PC-3 (cell line): ENCODE measurements at regions not wholly inside any gene's neighbourhood (a gene's known extent, or its start where the extent isn't known, plus 50 kb on each side); places are given as distances from the start of the nearest gene placed in this dataset.

Experiments
- ATAC-seq: fragments of 200-7000 bp; cut with Tn5 transposase; 2 replicates; pipeline ENCODE4 v1.9.1; 2020; ENCODE audit warnings: mild to moderate bottlenecking, moderate library complexity
- BruUV-seq: library from RNA; stranded (reverse); fragments of 400-500 nt; replicated peaks from 2 replicates; lab custom pipeline; 2021; lab: Mats Ljungman, UMichigan
- CTCF ChIA-PET: fragments of 300-600 bp; sonication (Branson Sonifier 250); formaldehyde crosslinking; loops from one replicate; lab custom pipeline; 2022; ENCODE audit warnings: antibody characterized with exemption; lab: Charles Lee
- POLR2A ChIA-PET: fragments of 300-600 bp; sonication (Branson Sonifier 250); formaldehyde crosslinking; loops from one replicate; lab custom pipeline; 2022; ENCODE audit warnings: antibody characterized with exemption; ENCODE audit not compliant: unreplicated experiment; lab: Charles Lee
- DNase-seq: peaks from one replicate; pipeline ENCODE4 v3.0.0-alpha.2; 2015
- H2AFZ ChIP-seq: fragments of 300-600 bp; sonication (generic); 2 replicates; pipeline ENCODE4 v1.6.0; 2016; ENCODE audit warnings: antibody characterized with exemption, low read length
- H3F3A ChIP-seq: fragments of 300-600 bp; sonication (generic); one replicate; pipeline ENCODE4 v1.6.0; 2017; ENCODE audit warnings: antibody characterized with exemption, low read length, control low read depth, mild to moderate bottlenecking; ENCODE audit not compliant: unreplicated experiment
- H3K27ac ChIP-seq: fragments of 300-600 bp; sonication (generic); 2 replicates; pipeline ENCODE4 v1.5.1; 2016; ENCODE audit warnings: mild to moderate bottlenecking, low read length
- H3K27me3 ChIP-seq: fragments of 300-600 bp; sonication (generic); 2 replicates; pipeline ENCODE4 v1.6.1; 2016; ENCODE audit warnings: low read length, mixed read lengths
- H3K36me3 ChIP-seq: fragments of 300-600 bp; sonication (generic); 2 replicates; pipeline ENCODE4 v1.6.1; 2016; ENCODE audit warnings: low read depth, mixed run types, low read length, mixed read lengths
- H3K4me1 ChIP-seq: fragments of 300-600 bp; sonication (generic); 2 replicates; pipeline ENCODE4 v1.5.1; 2016; ENCODE audit warnings: low read length; ENCODE audit not compliant: insufficient read depth
- H3K4me2 ChIP-seq: fragments of 300-600 bp; sonication (generic); 2 replicates; pipeline ENCODE4 v1.6.0; 2016; ENCODE audit warnings: low read length
- H3K4me3 ChIP-seq: fragments of 300-600 bp; sonication (generic); 2 replicates; pipeline ENCODE4 v1.5.1; 2016; ENCODE audit warnings: mild to moderate bottlenecking, low read length, mixed read lengths
- H3K79me2 ChIP-seq: fragments of 300-600 bp; sonication (generic); 2 replicates; pipeline ENCODE4 v1.6.1; 2017; ENCODE audit warnings: low read length, mixed read lengths
- H3K9ac ChIP-seq: fragments of 300-600 bp; sonication (generic); 2 replicates; pipeline ENCODE4 v1.6.0; 2016; ENCODE audit warnings: mild to moderate bottlenecking, low read length
- H3K9me2 ChIP-seq: fragments of 300-600 bp; sonication (generic); replicated peaks from 2 replicates; pipeline ENCODE4 v1.6.1; 2016; ENCODE audit warnings: mixed run types, low read length, mixed read lengths
- H3K9me3 ChIP-seq: fragments of 300-600 bp; sonication (generic); 2 replicates; pipeline ENCODE4 v1.6.1; 2016; ENCODE audit warnings: low read length, mixed read lengths
- H4K20me1 ChIP-seq: fragments of 300-600 bp; sonication (generic); 2 replicates; pipeline ENCODE4 v1.6.1; 2016; ENCODE audit warnings: low read length, mixed read lengths
- EZH2 ChIP-seq: fragments of 300-600 bp; sonication (generic); IDR thresholded peaks from one replicate; pipeline ENCODE4 v1.6.1; 2017; ENCODE audit warnings: antibody characterized with exemption, mild to moderate bottlenecking, low read length; ENCODE audit not compliant: unreplicated experiment
- EZH2phosphoT487 ChIP-seq: fragments of 300-600 bp; sonication (generic); IDR thresholded peaks from 2 replicates; pipeline ENCODE4 v1.6.1; 2018; ENCODE audit warnings: mild to moderate bottlenecking, antibody characterized with exemption, low read length, borderline replicate concordance
- intact Hi-C: fragments of 100-400 bp; cut with micrococcal nuclease; formaldehyde crosslinking; loops from 2 replicates; pipeline ENCODE4 v1.9.0; 2023
- TF ChIP-seq, protein P1 (sequence below): fragments of 300-600 bp; sonication (generic); conservative IDR thresholded peaks from 2 replicates; pipeline ENCODE4 v1.5.1; 2017; ENCODE audit warnings: antibody characterized with exemption, low read depth, mild to moderate bottlenecking, low read length

DNA sequence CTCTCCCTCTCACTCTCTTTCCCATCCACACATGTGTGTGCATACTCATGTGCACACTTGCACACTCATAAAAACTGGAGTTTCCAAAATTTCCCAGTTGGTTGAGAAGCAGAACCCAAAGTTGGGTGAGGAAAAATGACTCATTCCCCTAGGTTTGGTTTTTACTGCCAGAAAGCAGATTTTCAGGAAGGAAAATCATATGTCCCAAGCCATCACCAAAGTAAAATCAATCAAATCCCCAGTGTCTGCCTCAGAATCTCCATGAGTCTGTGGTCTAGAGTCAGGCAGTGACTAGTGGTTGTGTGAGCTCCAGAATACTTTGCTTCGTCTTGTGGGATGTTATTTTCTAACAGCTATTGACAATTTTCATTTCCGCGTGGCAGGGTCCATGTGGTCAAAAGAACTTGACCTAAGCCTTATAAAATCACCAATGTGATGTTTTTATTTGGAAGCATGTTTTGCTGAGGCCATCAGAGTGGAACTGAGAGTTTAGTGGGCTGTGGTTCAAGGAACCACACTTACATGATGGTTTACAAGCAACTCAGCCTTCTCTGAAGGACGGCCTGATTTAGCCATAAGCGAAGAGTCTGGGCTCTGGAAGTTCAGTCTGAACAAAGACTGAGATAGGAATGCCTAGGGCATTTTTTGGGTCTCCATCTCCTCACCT, 81.9 kb upstream of the CCN6 start:
- no peak for ATAC-seq
- Histone ChIP-seq H3K9ac (no peak overlapping the region), H3K4me3 (no peak overlapping the region), H3K27me3 (no peaks in the 10 kb centered on the region), H3F3A (no peaks in the 10 kb centered on the region), H3K36me3 (no peaks in the 10 kb centered on the region), H3K79me2 (no peaks in the 10 kb centered on the region), H3K4me2 (no peak overlapping the region), H3K9me2 (no peaks in the 10 kb centered on the region), H2AFZ (no peak overlapping the region), H3K9me3 (no peaks in the 10 kb centered on the region), H3K4me1 (peaks cover 14% of the 10 kb centered on the region), H3K27ac (no peak overlapping the region), H4K20me1 (no peaks in the 10 kb centered on the region)
- intact Hi-C loops, result loop anchor here (5.0 kb wide), 1 partner anchor 45 kb away; no protein-coding TSS in a partner anchor
- ChIA-PET CTCF (no interaction called here), POLR2A (interaction anchor here (0.6 kb wide), 1 partner anchor 1083 kb away, joined by 5 read pairs; no protein-coding TSS in a partner anchor)
- TF ChIP-seq, protein P1, sequence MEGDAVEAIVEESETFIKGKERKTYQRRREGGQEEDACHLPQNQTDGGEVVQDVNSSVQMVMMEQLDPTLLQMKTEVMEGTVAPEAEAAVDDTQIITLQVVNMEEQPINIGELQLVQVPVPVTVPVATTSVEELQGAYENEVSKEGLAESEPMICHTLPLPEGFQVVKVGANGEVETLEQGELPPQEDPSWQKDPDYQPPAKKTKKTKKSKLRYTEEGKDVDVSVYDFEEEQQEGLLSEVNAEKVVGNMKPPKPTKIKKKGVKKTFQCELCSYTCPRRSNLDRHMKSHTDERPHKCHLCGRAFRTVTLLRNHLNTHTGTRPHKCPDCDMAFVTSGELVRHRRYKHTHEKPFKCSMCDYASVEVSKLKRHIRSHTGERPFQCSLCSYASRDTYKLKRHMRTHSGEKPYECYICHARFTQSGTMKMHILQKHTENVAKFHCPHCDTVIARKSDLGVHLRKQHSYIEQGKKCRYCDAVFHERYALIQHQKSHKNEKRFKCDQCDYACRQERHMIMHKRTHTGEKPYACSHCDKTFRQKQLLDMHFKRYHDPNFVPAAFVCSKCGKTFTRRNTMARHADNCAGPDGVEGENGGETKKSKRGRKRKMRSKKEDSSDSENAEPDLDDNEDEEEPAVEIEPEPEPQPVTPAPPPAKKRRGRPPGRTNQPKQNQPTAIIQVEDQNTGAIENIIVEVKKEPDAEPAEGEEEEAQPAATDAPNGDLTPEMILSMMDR, result no peak
- no peak for TF ChIP-seq EZH2phosphoT487
- TF ChIP-seq EZH2, result no peak
- DNase-seq, result no peak
- BruUV-seq, result no TSS peak

DNA sequence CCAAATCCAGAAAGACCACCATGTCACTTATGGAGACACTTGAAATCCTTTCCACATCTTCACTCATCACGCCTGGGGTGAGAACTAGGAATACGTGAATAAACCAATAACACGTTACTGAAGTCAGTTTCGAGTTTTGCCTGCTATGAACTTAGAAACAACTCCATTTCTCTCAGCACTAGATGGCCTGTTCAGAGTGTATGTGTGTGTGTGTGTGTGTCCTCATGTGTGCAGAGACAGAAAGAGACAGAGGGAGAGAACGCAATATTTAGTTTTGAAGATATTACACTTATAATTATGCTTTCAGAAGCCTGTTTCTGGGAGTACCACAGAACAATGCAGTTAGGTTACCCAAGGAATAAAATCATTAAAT, 81.2 kb upstream of the CCN6 start:
- H3K36me3 ChIP-seq, result no peaks in the 10 kb centered on the region
- ChIA-PET CTCF (interaction anchor here (0.8 kb wide), 1 partner anchor 251 kb away, joined by 3 read pairs; no protein-coding TSS in a partner anchor), POLR2A (interaction anchor here (0.6 kb wide), 1 partner anchor 17 kb away, joined by 6 read pairs; no protein-coding TSS in a partner anchor)
- H3K9me2 ChIP-seq, result no peaks in the 10 kb centered on the region
- peak overlapping the region; percentile 93 for H2AFZ ChIP-seq
- H3K4me3 ChIP-seq, result peak overlapping the region; percentile 52; the same call in 1 of the 2 replicates
- H3F3A ChIP-seq, result no peaks in the 10 kb centered on the region
- no peaks in the 10 kb centered on the region for H3K79me2 ChIP-seq
- no peak overlapping the region for H3K9ac ChIP-seq
- ATAC-seq (no peak), DNase-seq (no peak)
- no TSS peak for BruUV-seq
- no peaks in the 10 kb centered on the region for H3K9me3 ChIP-seq
- H3K4me1 ChIP-seq, result peaks cover 14% of the 10 kb centered on the region
- TF ChIP-seq, protein P1, result no peak
- no peak for TF ChIP-seq EZH2
- TF ChIP-seq EZH2phosphoT487, result no peak
- peak overlapping the region; percentile 82 for H3K4me2 ChIP-seq
- H4K20me1 ChIP-seq, result no peaks in the 10 kb centered on the region
- peak overlapping the region; percentile 48 for H3K27ac ChIP-seq
- intact Hi-C loops, result loop anchor here (5.0 kb wide), 1 partner anchor 45 kb away; no protein-coding TSS in a partner anchor
- H3K27me3 ChIP-seq, result no peaks in the 10 kb centered on the region
